ENCODE measurements at regions not wholly inside any gene's neighbourhood (a gene's known extent, or its start where the extent isn't known, plus 50 kb on each side); places are given as distances from the start of the nearest gene placed in this dataset.
"Not testable (repeated sequence)": the region's sequence is repeated elsewhere in the genome, so short reads cannot be mapped to it uniquely, and the experiment has no call there.

- Histone ChIP-seq H3K4me3 (ENCODE audit: low read depth in 2 of 2, low read length in 2 of 2) (no peak overlapping the region), H3K36me3 (ENCODE audit: control insufficient read depth, insufficient read depth, low read length) (no peaks in the 10 kb centered on the region), H3K9me3 (ENCODE audit: control insufficient read depth, insufficient read depth, low read depth, low read length) (no peaks in the 10 kb centered on the region), H3K27me3 (ENCODE audit: control insufficient read depth, insufficient read depth, low read length) (no peaks in the 10 kb centered on the region), H3K27ac (ENCODE audit: low read length) (no peak overlapping the region), H3K4me1 (ENCODE audit: control insufficient read depth, insufficient read depth, low read length) (no peaks in the 10 kb centered on the region)
- intact Hi-C loops (cut with micrococcal nuclease; ENCODE audit: unreplicated experiment) = no loop called here
- no peak for ATAC-seq
- in situ Hi-C loops (cut with HindIII; ENCODE audit: low pct_unique_long_range_greater_than_20kb, low sequenced_read_pairs) = no loop called here
- TF ChIP-seq, protein P1, sequence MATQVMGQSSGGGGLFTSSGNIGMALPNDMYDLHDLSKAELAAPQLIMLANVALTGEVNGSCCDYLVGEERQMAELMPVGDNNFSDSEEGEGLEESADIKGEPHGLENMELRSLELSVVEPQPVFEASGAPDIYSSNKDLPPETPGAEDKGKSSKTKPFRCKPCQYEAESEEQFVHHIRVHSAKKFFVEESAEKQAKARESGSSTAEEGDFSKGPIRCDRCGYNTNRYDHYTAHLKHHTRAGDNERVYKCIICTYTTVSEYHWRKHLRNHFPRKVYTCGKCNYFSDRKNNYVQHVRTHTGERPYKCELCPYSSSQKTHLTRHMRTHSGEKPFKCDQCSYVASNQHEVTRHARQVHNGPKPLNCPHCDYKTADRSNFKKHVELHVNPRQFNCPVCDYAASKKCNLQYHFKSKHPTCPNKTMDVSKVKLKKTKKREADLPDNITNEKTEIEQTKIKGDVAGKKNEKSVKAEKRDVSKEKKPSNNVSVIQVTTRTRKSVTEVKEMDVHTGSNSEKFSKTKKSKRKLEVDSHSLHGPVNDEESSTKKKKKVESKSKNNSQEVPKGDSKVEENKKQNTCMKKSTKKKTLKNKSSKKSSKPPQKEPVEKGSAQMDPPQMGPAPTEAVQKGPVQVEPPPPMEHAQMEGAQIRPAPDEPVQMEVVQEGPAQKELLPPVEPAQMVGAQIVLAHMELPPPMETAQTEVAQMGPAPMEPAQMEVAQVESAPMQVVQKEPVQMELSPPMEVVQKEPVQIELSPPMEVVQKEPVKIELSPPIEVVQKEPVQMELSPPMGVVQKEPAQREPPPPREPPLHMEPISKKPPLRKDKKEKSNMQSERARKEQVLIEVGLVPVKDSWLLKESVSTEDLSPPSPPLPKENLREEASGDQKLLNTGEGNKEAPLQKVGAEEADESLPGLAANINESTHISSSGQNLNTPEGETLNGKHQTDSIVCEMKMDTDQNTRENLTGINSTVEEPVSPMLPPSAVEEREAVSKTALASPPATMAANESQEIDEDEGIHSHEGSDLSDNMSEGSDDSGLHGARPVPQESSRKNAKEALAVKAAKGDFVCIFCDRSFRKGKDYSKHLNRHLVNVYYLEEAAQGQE (IDR thresholded peaks at IDR 0.05; ENCODE audit: insufficient read depth in 1 of 2, low read depth in 2 of 2, low read length in 1 of 2) = no peak
- TF ChIP-seq, protein P2, sequence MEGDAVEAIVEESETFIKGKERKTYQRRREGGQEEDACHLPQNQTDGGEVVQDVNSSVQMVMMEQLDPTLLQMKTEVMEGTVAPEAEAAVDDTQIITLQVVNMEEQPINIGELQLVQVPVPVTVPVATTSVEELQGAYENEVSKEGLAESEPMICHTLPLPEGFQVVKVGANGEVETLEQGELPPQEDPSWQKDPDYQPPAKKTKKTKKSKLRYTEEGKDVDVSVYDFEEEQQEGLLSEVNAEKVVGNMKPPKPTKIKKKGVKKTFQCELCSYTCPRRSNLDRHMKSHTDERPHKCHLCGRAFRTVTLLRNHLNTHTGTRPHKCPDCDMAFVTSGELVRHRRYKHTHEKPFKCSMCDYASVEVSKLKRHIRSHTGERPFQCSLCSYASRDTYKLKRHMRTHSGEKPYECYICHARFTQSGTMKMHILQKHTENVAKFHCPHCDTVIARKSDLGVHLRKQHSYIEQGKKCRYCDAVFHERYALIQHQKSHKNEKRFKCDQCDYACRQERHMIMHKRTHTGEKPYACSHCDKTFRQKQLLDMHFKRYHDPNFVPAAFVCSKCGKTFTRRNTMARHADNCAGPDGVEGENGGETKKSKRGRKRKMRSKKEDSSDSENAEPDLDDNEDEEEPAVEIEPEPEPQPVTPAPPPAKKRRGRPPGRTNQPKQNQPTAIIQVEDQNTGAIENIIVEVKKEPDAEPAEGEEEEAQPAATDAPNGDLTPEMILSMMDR (IDR thresholded peaks at IDR 0.05) = no peak
- TF ChIP-seq POLR2AphosphoS5 (IDR thresholded peaks at IDR 0.05; ENCODE audit: low read depth, low read length) (no peak), TCF7L2 (IDR thresholded peaks at IDR 0.05; ENCODE audit: low read depth, low read length) (no peak), SIN3A (IDR thresholded peaks at IDR 0.05; ENCODE audit: borderline replicate concordance, insufficient read depth, low read depth, low read length) (no peak)
- ChIA-PET POLR2A (interaction anchor here (0.6 kb wide), 2 partner anchors 89 to 847 kb away, joined by 8 to 11 read pairs; no protein-coding TSS in a partner anchor), CTCF (no interaction called here)
- no peak for DNase-seq (ENCODE audit: low read depth, low spot score)
- no TSS peak for BruUV-seq (replicated peaks)
Observed at GRCh38 chr3:153400641-153401040, 238.6 kb downstream of the RAP2B start.

- POLR2A ChIA-PET = interaction anchor here (0.6 kb wide), 1 partner anchor 231 kb away, joined by 6 read pairs; no protein-coding TSS in a partner anchor
- TF ChIP-seq, protein P2 (IDR thresholded peaks at IDR 0.05) = no peak
- TF ChIP-seq POLR2AphosphoS5 (IDR thresholded peaks at IDR 0.05; ENCODE audit: low read depth, low read length) = no peak
- TF ChIP-seq SIN3A (IDR thresholded peaks at IDR 0.05; ENCODE audit: borderline replicate concordance, insufficient read depth, low read depth, low read length) = no peak
- TF ChIP-seq TCF7L2 (IDR thresholded peaks at IDR 0.05; ENCODE audit: low read depth, low read length) = no peak
- H3K27me3 ChIP-seq (ENCODE audit: control insufficient read depth, insufficient read depth, low read length) = no peaks in the 10 kb centered on the region
- intact Hi-C loops (cut with micrococcal nuclease; ENCODE audit: unreplicated experiment) = no loop called here
- ATAC-seq (no peak), DNase-seq (ENCODE audit: low read depth, low spot score) (no peak)
- CTCF ChIA-PET = no interaction called here
- in situ Hi-C loops (cut with HindIII; ENCODE audit: low pct_unique_long_range_greater_than_20kb, low sequenced_read_pairs) = no loop called here
- no peaks in the 10 kb centered on the region for H3K9me3 ChIP-seq (ENCODE audit: control insufficient read depth, insufficient read depth, low read depth, low read length)
- H3K36me3 ChIP-seq (ENCODE audit: control insufficient read depth, insufficient read depth, low read length) = no peaks in the 10 kb centered on the region
- H3K4me1 ChIP-seq (ENCODE audit: control insufficient read depth, insufficient read depth, low read length) = no peaks in the 10 kb centered on the region
- no peak overlapping the region for H3K27ac ChIP-seq (ENCODE audit: low read length)
- H3K4me3 ChIP-seq (ENCODE audit: low read depth in 2 of 2, low read length in 2 of 2) = no peak overlapping the region
- BruUV-seq (replicated peaks) = no TSS peak
Observed at GRCh38 chr3:153404157-153404556, 242.1 kb downstream of the RAP2B start.

- intact Hi-C loops (cut with micrococcal nuclease; ENCODE audit: unreplicated experiment); H3K9me3 ChIP-seq (ENCODE audit: control insufficient read depth, insufficient read depth, low read depth, low read length); H3K4me3 ChIP-seq (ENCODE audit: low read depth in 2 of 2, low read length in 2 of 2); POLR2A ChIA-PET; H3K27ac ChIP-seq (ENCODE audit: low read length); H3K36me3 ChIP-seq (ENCODE audit: control insufficient read depth, insufficient read depth, low read length); DNase-seq (ENCODE audit: low read depth, low spot score); H3K4me1 ChIP-seq (ENCODE audit: control insufficient read depth, insufficient read depth, low read length); BruUV-seq (replicated peaks); ATAC-seq; H3K27me3 ChIP-seq (ENCODE audit: control insufficient read depth, insufficient read depth, low read length); CTCF ChIA-PET; in situ Hi-C loops (cut with HindIII; ENCODE audit: low pct_unique_long_range_greater_than_20kb, low sequenced_read_pairs): not testable (repeated sequence)
Observed at GRCh38 chr3:153405320-153405719, 243.3 kb downstream of the RAP2B start.

All from Panc1 (cell line).